Smooth muscle cell (in vitro differentiated cells): ENCODE measurements at regions not wholly inside any gene's neighbourhood (a gene's known extent, or its start where the extent isn't known, plus 50 kb on each side); places are given as distances from the start of the nearest gene placed in this dataset.

Experiments used
- DNase-seq: peaks from one replicate; lab custom pipeline; 2025; ENCODE audit not compliant: unreplicated experiment; lab: John Stamatoyannopoulos, UW
- H2AFZ ChIP-seq: fragments of 200-600 bp; sonication (generic); 2 replicates; pipeline ENCODE4 v1.6.0; 2016; ENCODE audit warnings: antibody characterized with exemption, low read depth, mild to moderate bottlenecking
- H3F3A ChIP-seq: fragments of 200-600 bp; sonication (generic); 2 replicates; pipeline ENCODE4 v1.6.0; 2017; ENCODE audit warnings: antibody characterized with exemption, low read depth
- H3K27ac ChIP-seq: fragments of 200-600 bp; sonication (generic); 2 replicates; pipeline ENCODE4 v1.5.1; 2016; ENCODE audit warnings: low read depth, mild to moderate bottlenecking
- H3K27me3 ChIP-seq: fragments of 200-600 bp; sonication (generic); 2 replicates; pipeline ENCODE4 v1.6.1; 2016; ENCODE audit warnings: low read depth, mild to moderate bottlenecking
- H3K36me3 ChIP-seq: fragments of 200-600 bp; sonication (generic); 2 replicates; pipeline ENCODE4 v1.5.1; 2016; ENCODE audit warnings: low read depth
- H3K4me1 ChIP-seq: fragments of 200-600 bp; sonication (generic); 2 replicates; pipeline ENCODE4 v1.5.1; 2016; ENCODE audit warnings: low read depth
- H3K4me2 ChIP-seq: fragments of 200-600 bp; sonication (generic); 2 replicates; pipeline ENCODE4 v1.6.0; 2016; ENCODE audit warnings: mild to moderate bottlenecking
- H3K4me3 ChIP-seq: fragments of 200-600 bp; sonication (generic); 2 replicates; pipeline ENCODE4 v1.5.1; 2016; ENCODE audit warnings: mild to moderate bottlenecking
- H3K79me2 ChIP-seq: fragments of 200-600 bp; sonication (generic); 2 replicates; pipeline ENCODE4 v1.6.0; 2016; ENCODE audit warnings: low read depth, mild to moderate bottlenecking
- H3K9ac ChIP-seq: fragments of 200-600 bp; sonication (generic); 2 replicates; pipeline ENCODE4 v1.6.0; 2016; ENCODE audit warnings: low read depth
- H3K9me3 ChIP-seq: fragments of 200-600 bp; sonication (generic); replicated peaks from 2 replicates; pipeline ENCODE4 v1.5.1; 2016; ENCODE audit warnings: low read depth
- H4K20me1 ChIP-seq: fragments of 200-600 bp; sonication (generic); 2 replicates; pipeline ENCODE4 v1.6.0; 2016; ENCODE audit warnings: low read depth
- WGBS: methylation state at CpG from one replicate; pipeline ENCODE4 v1.1.7; 2016; ENCODE audit warnings: low lambda C conversion rate; 5-methylcytosine and 5-hydroxymethylcytosine counted together
- TF ChIP-seq, protein P1 (sequence below): fragments of 200-600 bp; sonication (generic); IDR thresholded peaks from 2 replicates; pipeline ENCODE4 v1.5.1; 2017; ENCODE audit warnings: borderline replicate concordance, mild to moderate bottlenecking, antibody characterized with exemption; ENCODE audit not compliant: insufficient read depth, poor library complexity, severe bottlenecking

DNA sequence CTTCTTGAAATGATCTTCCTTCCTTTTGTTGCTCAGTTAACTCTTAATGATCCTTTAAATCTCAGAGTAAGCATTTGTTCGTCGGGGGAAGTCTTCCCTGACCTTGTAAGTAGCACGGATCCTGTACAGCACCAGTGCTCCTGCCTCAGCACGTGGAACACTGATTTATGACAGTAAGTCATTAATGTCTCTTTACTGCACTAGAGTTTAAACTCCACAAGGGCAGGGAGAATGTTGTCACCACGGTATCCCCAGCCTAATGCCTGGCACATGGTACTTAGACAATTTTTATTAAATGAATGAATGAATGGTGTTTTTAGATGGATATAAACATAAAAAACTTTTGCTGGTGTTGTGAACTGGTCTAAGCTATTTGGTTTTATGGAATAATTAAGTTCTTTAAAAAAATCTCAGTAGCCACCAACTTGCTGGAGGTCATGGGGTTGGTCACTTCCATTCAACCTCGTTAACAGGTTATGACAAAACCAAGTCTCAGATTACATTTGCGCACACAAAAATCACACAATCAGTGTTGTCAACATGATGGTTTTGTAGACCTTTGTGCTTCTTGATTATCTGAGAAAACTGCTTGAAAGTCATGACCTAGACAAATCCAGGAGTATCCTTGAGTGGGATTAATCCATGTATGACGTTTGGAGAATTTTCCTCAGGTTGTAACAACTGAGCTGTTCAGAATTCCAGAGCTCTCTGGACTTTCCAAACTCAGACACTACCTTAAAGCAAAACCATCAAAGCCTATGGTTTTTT is 326.9 kb downstream of the DUSP10 start:
- no peak overlapping the region for H3K4me2 ChIP-seq
- no peaks in the 10 kb centered on the region for H3K4me1 ChIP-seq
- no peak overlapping the region for H3K4me3 ChIP-seq
- no peaks in the 10 kb centered on the region for H3K9me3 ChIP-seq
- H2AFZ ChIP-seq = no peak overlapping the region
- H3K79me2 ChIP-seq = no peaks in the 10 kb centered on the region
- 85% methylated on average over 8 of the region's 8 CpGs for WGBS
- no peak for DNase-seq
- no peaks in the 10 kb centered on the region for H3F3A ChIP-seq
- H3K9ac ChIP-seq = no peak overlapping the region
- H4K20me1 ChIP-seq = no peaks in the 10 kb centered on the region
- TF ChIP-seq, protein P1, sequence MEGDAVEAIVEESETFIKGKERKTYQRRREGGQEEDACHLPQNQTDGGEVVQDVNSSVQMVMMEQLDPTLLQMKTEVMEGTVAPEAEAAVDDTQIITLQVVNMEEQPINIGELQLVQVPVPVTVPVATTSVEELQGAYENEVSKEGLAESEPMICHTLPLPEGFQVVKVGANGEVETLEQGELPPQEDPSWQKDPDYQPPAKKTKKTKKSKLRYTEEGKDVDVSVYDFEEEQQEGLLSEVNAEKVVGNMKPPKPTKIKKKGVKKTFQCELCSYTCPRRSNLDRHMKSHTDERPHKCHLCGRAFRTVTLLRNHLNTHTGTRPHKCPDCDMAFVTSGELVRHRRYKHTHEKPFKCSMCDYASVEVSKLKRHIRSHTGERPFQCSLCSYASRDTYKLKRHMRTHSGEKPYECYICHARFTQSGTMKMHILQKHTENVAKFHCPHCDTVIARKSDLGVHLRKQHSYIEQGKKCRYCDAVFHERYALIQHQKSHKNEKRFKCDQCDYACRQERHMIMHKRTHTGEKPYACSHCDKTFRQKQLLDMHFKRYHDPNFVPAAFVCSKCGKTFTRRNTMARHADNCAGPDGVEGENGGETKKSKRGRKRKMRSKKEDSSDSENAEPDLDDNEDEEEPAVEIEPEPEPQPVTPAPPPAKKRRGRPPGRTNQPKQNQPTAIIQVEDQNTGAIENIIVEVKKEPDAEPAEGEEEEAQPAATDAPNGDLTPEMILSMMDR = no peak
- H3K27ac ChIP-seq = no peak overlapping the region
- H3K27me3 ChIP-seq = no peaks in the 10 kb centered on the region
- H3K36me3 ChIP-seq = no peaks in the 10 kb centered on the region

- Histone ChIP-seq H3K36me3 (no peaks in the 10 kb centered on the region), H3K4me2 (no peak overlapping the region), H3K27me3 (no peaks in the 10 kb centered on the region), H3K79me2 (no peaks in the 10 kb centered on the region), H2AFZ (no peak overlapping the region), H4K20me1 (no peaks in the 10 kb centered on the region), H3K9ac (no peak overlapping the region), H3K27ac (no peak overlapping the region), H3F3A (no peaks in the 10 kb centered on the region), H3K9me3 (no peaks in the 10 kb centered on the region), H3K4me1 (no peaks in the 10 kb centered on the region), H3K4me3 (no peak overlapping the region)
- WGBS = 79% methylated on average over 1 of the region's 1 CpG
- DNase-seq = no peak
- TF ChIP-seq, protein P1 = no peak
Measured at GRCh38 chr1:221415651-221416050, 326.2 kb downstream of the DUSP10 start.

- no peak overlapping the region for H3K4me2 ChIP-seq
- TF ChIP-seq, protein P1 = no peak
- no peak overlapping the region for H2AFZ ChIP-seq
- H4K20me1 ChIP-seq = no peaks in the 10 kb centered on the region
- H3K9me3 ChIP-seq = no peaks in the 10 kb centered on the region
- no peaks in the 10 kb centered on the region for H3K4me1 ChIP-seq
- H3K79me2 ChIP-seq = no peaks in the 10 kb centered on the region
- no peak for DNase-seq
- H3K36me3 ChIP-seq = no peaks in the 10 kb centered on the region
- H3K4me3 ChIP-seq = no peak overlapping the region
- WGBS = 85% methylated on average over 4 of the region's 4 CpGs
- H3K9ac ChIP-seq = no peak overlapping the region
- no peaks in the 10 kb centered on the region for H3F3A ChIP-seq
- no peaks in the 10 kb centered on the region for H3K27me3 ChIP-seq
- no peak overlapping the region for H3K27ac ChIP-seq
Measured at GRCh38 chr1:221416142-221416541, 325.7 kb downstream of the DUSP10 start.

DNA sequence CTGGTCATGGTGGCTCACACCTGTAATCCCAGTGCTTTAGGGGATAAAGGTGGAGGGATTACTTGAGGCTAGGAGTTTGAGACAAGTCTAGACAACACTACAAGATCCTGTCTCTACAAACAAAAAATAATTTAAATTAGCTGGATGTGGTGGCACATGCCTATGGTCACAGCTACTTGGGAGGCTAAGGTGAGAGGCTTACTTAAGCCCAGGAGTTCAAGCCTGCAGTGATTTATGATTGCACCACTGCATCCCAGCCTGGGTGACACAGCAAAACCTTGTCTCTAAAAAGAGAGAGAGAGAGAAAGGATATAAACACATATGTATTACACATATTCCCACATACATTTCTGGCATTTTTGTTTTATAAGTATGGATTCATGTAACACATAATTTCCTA is 325.2 kb downstream of the DUSP10 start:
- Histone ChIP-seq H4K20me1 (no peaks in the 10 kb centered on the region), H3K4me2 (no peak overlapping the region), H3F3A (no peaks in the 10 kb centered on the region), H3K4me1 (no peaks in the 10 kb centered on the region), H3K27me3 (no peaks in the 10 kb centered on the region), H3K4me3 (no peak overlapping the region), H3K36me3 (no peaks in the 10 kb centered on the region), H3K9ac (no peak overlapping the region), H3K9me3 (no peaks in the 10 kb centered on the region), H3K79me2 (no peaks in the 10 kb centered on the region), H3K27ac (no peak overlapping the region), H2AFZ (no peak overlapping the region)
- TF ChIP-seq, protein P1 = no peak
- DNase-seq = no peak
